Gastroesophageal sphincter (tissue), 4 donors: ENCODE measurements at regions not wholly inside any gene's neighbourhood (a gene's known extent, or its start where the extent isn't known, plus 50 kb on each side); places are given as distances from the start of the nearest gene placed in this dataset.
"Not testable (repeated sequence)": the region's sequence is repeated elsewhere in the genome, so short reads cannot be mapped to it uniquely, and the experiment has no call there.

Experiments
- ATAC-seq: fragments of 150-250 bp; one replicate; pipeline ENCODE4 v1.9.1; 2016; ENCODE audit warnings: mild to moderate bottlenecking, moderate library complexity
- H3K27ac ChIP-seq, 4 donors: fragments of 200-600 bp; sonication (generic) in 3 of 4; 1 replicate in 3 of 4; 2 replicates in 1 of 4; pipeline ENCODE4 v1.5.1; 2016 to 2019
- H3K27me3 ChIP-seq: fragments of 200-600 bp; sonication (generic); one replicate; pipeline ENCODE4 v1.5.1; 2019
- H3K36me3 ChIP-seq, 2 donors: fragments of 200-600 bp; sonication (generic); one replicate each; pipeline ENCODE4 v1.5.1; 2019; ENCODE audit warnings: control low read depth in 1 of 2
- H3K4me1 ChIP-seq, 3 donors: fragments of 200-600 bp; sonication (generic); 1 replicate in 2 of 3; 2 replicates in 1 of 3; pipeline ENCODE4 v1.5.1; 2016 to 2019; ENCODE audit warnings: control low read depth in 2 of 3
- H3K4me3 ChIP-seq, 2 donors: fragments of 200-600 bp; sonication (generic); one replicate each; pipeline ENCODE4 v1.5.1; 2019; ENCODE audit warnings: mild to moderate bottlenecking in 1 of 2, moderate library complexity in 1 of 2
- H3K9me3 ChIP-seq, 3 donors: fragments of 200-600 bp; sonication (generic); one replicate each; pipeline ENCODE4 v1.5.1; 2017 to 2019; ENCODE audit warnings: control low read depth in 2 of 3
- CTCF ChIP-seq, 4 experiments: fragments of 200-600 bp in 2 of 4; fragments of 450-650 bp in 2 of 4; sonication (generic) in 1 of 4; IDR thresholded peaks; one replicate each; pipeline ENCODE4 v1.5.1; 2017 to 2019; ENCODE audit warnings: antibody characterized with exemption in 4 of 4, mild to moderate bottlenecking in 2 of 4, moderate library complexity in 2 of 4
- WGBS, 2 donors: methylation state at CpG; one replicate each; pipeline ENCODE4 v1.1.5; 2018; ENCODE audit warnings: low coverage in 1 of 2; 5-methylcytosine and 5-hydroxymethylcytosine counted together

- Histone ChIP-seq H3K4me3 (peak overlapping the region; percentile 52 to 62), H3K27ac (peak overlapping the region in 2 of 4 donors; percentile 7 to 65)
- WGBS, 2 donors: 1 to 8% methylated on average over 3 to 8 of the region's 42 CpGs
Observed at GRCh38 chr1:146472192-146472861, 243.5 kb upstream of the NOTCH2NLA start.

GRCh38 chr1:146459939-146460338, 231.1 kb upstream of the NOTCH2NLA start:
- H3K27me3 ChIP-seq, H3K4me3 ChIP-seq, H3K27ac ChIP-seq, H3K9me3 ChIP-seq, H3K36me3 ChIP-seq, H3K4me1 ChIP-seq, ATAC-seq: not testable (repeated sequence)
- WGBS, 2 donors: no CpG with 5 or more reads among the region's 2 CpGs

More at GRCh38 chr1:146472192-146472861, 243.5 kb upstream of the NOTCH2NLA start:
- not testable (repeated sequence) for H3K27me3 ChIP-seq, H3K36me3 ChIP-seq, H3K9me3 ChIP-seq, H3K4me1 ChIP-seq
- peak in 1 of 4 experiments; percentile 21 for TF ChIP-seq CTCF (IDR thresholded peaks at IDR 0.05)
- peak; percentile 90 for ATAC-seq

GRCh38 chr1:146459308-146459707, 230.5 kb upstream of the NOTCH2NLA start:
- not testable (repeated sequence) for H3K27me3 ChIP-seq, H3K36me3 ChIP-seq, ATAC-seq, H3K9me3 ChIP-seq, H3K4me1 ChIP-seq, H3K4me3 ChIP-seq, H3K27ac ChIP-seq
- no CpG with 5 or more reads among the region's 5 CpGs for WGBS, 2 donors

- ATAC-seq, H3K4me3 ChIP-seq, H3K27ac ChIP-seq: not testable (repeated sequence)
Observed at GRCh38 chr1:146448877-146449246, 220.0 kb upstream of the NOTCH2NLA start.

GRCh38 chr1:146448212-146448876, 219.5 kb upstream of the NOTCH2NLA start:
- 13% methylated on average over 1 of the region's 4 CpGs; no CpG with 5 or more reads in 1 of the 2 donors for WGBS, 2 donors
- not testable (repeated sequence) for H3K4me1 ChIP-seq, ATAC-seq, H3K9me3 ChIP-seq, H3K4me3 ChIP-seq, H3K27ac ChIP-seq, H3K36me3 ChIP-seq, H3K27me3 ChIP-seq
- TF ChIP-seq CTCF (IDR thresholded peaks at IDR 0.05): peak in 1 of 4 experiments; percentile 39

More at GRCh38 chr1:146448877-146449246, 220.0 kb upstream of the NOTCH2NLA start:
- not testable (repeated sequence) for H3K4me1 ChIP-seq, H3K36me3 ChIP-seq, H3K27me3 ChIP-seq, H3K9me3 ChIP-seq
- WGBS, 2 donors: no CpG with 5 or more reads among the region's 13 CpGs

GRCh38 chr1:146443871-146444222, 215.0 kb upstream of the NOTCH2NLA start:
- H3K9me3 ChIP-seq, H3K27me3 ChIP-seq, H3K4me1 ChIP-seq, ATAC-seq, H3K36me3 ChIP-seq: not testable (repeated sequence)
- peak overlapping the region in 1 of 4 donors; percentile 58 for H3K27ac ChIP-seq
- TF ChIP-seq CTCF (IDR thresholded peaks at IDR 0.05): peak in 1 of 4 experiments; percentile 16
- 4% methylated on average over 5 of the region's 23 CpGs; no CpG with 5 or more reads in 1 of the 2 donors for WGBS, 2 donors
- peak overlapping the region; percentile 8 to 45 for H3K4me3 ChIP-seq

GRCh38 chr1:146443088-146443870, 214.5 kb upstream of the NOTCH2NLA start:
- peak overlapping the region in 1 of 2 donors; percentile 45 for H3K4me3 ChIP-seq
- H3K4me1 ChIP-seq, H3K27ac ChIP-seq, H3K36me3 ChIP-seq, H3K9me3 ChIP-seq, ATAC-seq, H3K27me3 ChIP-seq: not testable (repeated sequence)
- WGBS, 2 donors: no CpG with 5 or more reads among the region's 29 CpGs

GRCh38 chr1:146438543-146438942, 209.7 kb upstream of the NOTCH2NLA start:
- H3K4me1 ChIP-seq, H3K4me3 ChIP-seq, H3K27me3 ChIP-seq, ATAC-seq, H3K36me3 ChIP-seq, H3K27ac ChIP-seq, H3K9me3 ChIP-seq: not testable (repeated sequence)
- no CpG with 5 or more reads among the region's 6 CpGs for WGBS, 2 donors

- ATAC-seq: not testable (repeated sequence)
Observed at GRCh38 chr1:146416642-146417041, 187.8 kb upstream of the NOTCH2NLA start.

GRCh38 chr1:146415017-146415416, 186.2 kb upstream of the NOTCH2NLA start:
- H3K27me3 ChIP-seq: not testable (repeated sequence)

More at GRCh38 chr1:146416642-146417041, 187.8 kb upstream of the NOTCH2NLA start:
- WGBS, 2 donors: 71 to 100% methylated on average over 1 of the region's 1 CpG
- not testable (repeated sequence) for H3K4me1 ChIP-seq, H3K4me3 ChIP-seq, H3K36me3 ChIP-seq, H3K27me3 ChIP-seq, H3K27ac ChIP-seq, H3K9me3 ChIP-seq

More at GRCh38 chr1:146415017-146415416, 186.2 kb upstream of the NOTCH2NLA start:
- WGBS, 2 donors: no CpG with 5 or more reads among the region's 7 CpGs
- H3K27ac ChIP-seq, H3K36me3 ChIP-seq, ATAC-seq, H3K9me3 ChIP-seq, H3K4me3 ChIP-seq, H3K4me1 ChIP-seq: not testable (repeated sequence)
